ENCODE measurements at regions not wholly inside any gene's neighbourhood (a gene's known extent, or its start where the extent isn't known, plus 50 kb on each side); places are given as distances from the start of the nearest gene placed in this dataset.
A peak's percentile ranks its signal among the peaks of the same experiment; 100 is the strongest.

DNA sequence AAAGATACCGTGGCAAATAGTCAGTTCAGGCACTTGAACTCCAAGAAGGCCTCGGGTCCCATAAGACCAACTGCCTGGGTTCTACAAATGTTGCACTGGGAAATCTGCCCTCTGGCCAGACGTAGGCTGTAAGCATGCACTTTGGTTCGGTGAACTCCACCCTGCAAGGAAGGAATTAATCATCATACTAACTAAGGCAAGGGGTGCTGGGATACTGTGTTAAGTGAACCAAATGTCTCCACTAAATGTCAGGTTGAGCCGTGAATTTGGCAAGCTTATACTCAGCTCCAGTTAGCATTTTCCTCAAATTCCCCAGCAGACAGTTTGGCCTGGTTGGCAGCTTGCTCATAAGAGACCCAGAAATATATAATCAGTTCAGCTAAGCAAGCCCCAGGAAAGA lies 385.9 kb downstream of the GPATCH2 start:
- Mint-ChIP-seq H3K4me3 (no peak overlapping the region), H3K36me3 (ENCODE audit: low read depth) (no peaks in the 10 kb centered on the region), H3K27ac (no peak overlapping the region), H3K4me1 (ENCODE audit: low read depth) (no peaks in the 10 kb centered on the region), H3K9me3 (peaks cover 4% of the 10 kb centered on the region), H3K27me3 (ENCODE audit: low read depth) (no peaks in the 10 kb centered on the region)
- intact Hi-C loops (cut with micrococcal nuclease) = no loop called here
- CTCF ChIA-PET = no interaction called here
- no peak for DNase-seq

DNA sequence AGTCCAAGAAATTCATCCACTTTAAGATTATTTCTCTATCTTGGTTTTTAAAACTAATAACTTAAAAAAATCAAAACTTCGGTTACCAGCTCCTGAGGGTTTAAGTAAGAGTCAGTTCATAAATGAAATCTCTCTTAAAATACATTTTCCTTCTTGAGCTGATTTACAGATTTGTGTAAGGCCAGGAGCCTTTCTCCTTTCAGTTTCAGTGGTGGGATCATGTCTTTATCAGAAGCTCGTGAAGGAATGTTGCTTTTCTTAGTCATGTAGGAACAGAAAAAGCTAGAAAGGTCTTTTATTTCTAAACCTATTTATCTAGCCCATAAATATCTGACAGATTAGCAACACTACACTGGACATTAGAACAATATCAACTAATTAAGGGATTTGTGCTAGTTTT lies 390.2 kb downstream of the GPATCH2 start:
- intact Hi-C loops (cut with micrococcal nuclease) = no loop called here
- no peak for DNase-seq
- H3K27ac Mint-ChIP-seq = no peak overlapping the region
- CTCF ChIA-PET = no interaction called here
- no peaks in the 10 kb centered on the region for H3K36me3 Mint-ChIP-seq (ENCODE audit: low read depth)
- no peaks in the 10 kb centered on the region for H3K27me3 Mint-ChIP-seq (ENCODE audit: low read depth)
- H3K9me3 Mint-ChIP-seq = peaks cover 2% of the 10 kb centered on the region
- H3K4me3 Mint-ChIP-seq = no peak overlapping the region
- no peaks in the 10 kb centered on the region for H3K4me1 Mint-ChIP-seq (ENCODE audit: low read depth)

GRCh38 chr1:217238945-217239344 lies 391.9 kb downstream of the GPATCH2 start:
- Mint-ChIP-seq H3K27ac (no peak overlapping the region), H3K27me3 (ENCODE audit: low read depth) (no peaks in the 10 kb centered on the region), H3K4me3 (no peak overlapping the region), H3K9me3 (peaks cover under 1% of the 10 kb centered on the region), H3K4me1 (ENCODE audit: low read depth) (no peaks in the 10 kb centered on the region), H3K36me3 (ENCODE audit: low read depth) (no peaks in the 10 kb centered on the region)
- CTCF ChIA-PET = no interaction called here
- no peak for DNase-seq
- intact Hi-C loops (cut with micrococcal nuclease) = no loop called here

DNA sequence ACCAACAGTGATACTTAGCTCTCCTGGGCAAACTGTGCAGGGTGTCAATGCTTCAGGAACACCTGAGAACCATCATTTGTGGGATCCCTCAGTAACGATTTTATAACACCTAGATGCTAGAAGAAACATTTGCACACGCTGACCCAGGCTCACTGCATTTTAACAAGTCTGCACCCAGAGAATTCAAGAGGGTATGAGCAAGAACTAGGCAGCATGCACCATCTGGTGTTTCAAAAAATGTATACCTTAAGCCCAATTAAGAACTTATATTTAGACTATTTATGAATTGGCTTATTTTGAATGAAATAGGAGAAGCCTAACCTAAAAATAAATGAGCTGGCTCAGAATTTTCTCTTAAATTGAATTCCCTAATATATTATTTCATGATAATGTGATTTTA lies 400.5 kb downstream of the GPATCH2 start:
- Mint-ChIP-seq H3K9me3 (peaks cover 6% of the 10 kb centered on the region), H3K27me3 (ENCODE audit: low read depth) (no peaks in the 10 kb centered on the region), H3K27ac (no peak overlapping the region), H3K4me1 (ENCODE audit: low read depth) (no peaks in the 10 kb centered on the region), H3K4me3 (no peak overlapping the region), H3K36me3 (ENCODE audit: low read depth) (no peaks in the 10 kb centered on the region)
- intact Hi-C loops (cut with micrococcal nuclease) = no loop called here
- CTCF ChIA-PET = no interaction called here
- no peak for DNase-seq

DNA sequence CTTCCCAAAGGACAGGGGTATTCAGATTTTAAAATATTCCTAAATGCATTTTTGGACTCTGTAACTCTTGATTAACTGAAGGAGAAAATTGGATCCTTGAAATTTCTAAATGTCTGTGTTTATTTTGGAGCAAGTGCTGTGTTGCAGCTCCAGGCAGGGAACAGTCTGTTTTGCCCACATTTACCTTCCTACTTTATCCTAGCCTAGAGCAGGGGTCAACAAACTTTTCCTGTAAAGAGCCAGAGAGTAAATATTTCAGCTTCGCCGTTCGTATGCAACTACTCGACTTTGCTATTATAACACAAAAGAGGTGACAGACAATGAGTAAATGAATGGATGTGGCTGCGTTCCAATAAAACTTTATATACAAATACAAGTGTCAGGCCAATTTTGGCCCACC lies 402.2 kb downstream of the GPATCH2 start:
- intact Hi-C loops (cut with micrococcal nuclease) = no loop called here
- Mint-ChIP-seq H3K27ac (no peak overlapping the region), H3K4me3 (no peak overlapping the region), H3K4me1 (ENCODE audit: low read depth) (no peaks in the 10 kb centered on the region), H3K9me3 (peaks cover 6% of the 10 kb centered on the region), H3K36me3 (ENCODE audit: low read depth) (no peaks in the 10 kb centered on the region), H3K27me3 (ENCODE audit: low read depth) (no peaks in the 10 kb centered on the region)
- no peak for DNase-seq
- CTCF ChIA-PET = no interaction called here

DNA sequence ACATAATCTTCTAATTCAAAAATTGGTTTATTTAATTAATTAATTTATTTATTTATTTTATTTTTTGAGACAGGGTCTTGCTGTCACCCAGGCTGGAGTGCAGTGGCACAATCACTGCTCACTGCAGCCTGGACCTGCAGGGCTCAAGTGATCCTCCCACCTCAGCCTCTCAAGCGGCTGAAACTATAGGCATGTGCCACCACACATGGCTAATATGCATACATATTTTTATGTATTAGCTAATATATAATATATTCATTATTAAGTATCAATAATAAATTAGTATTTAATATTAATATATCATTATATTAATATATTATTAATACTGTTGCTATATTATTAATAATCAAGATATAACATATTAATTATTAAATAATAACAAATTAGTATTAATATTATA lies 406.7 kb downstream of the GPATCH2 start:
- Mint-ChIP-seq H3K4me1 (ENCODE audit: low read depth) (no peaks in the 10 kb centered on the region), H3K9me3 (no peaks in the 10 kb centered on the region), H3K4me3 (no peak overlapping the region), H3K36me3 (ENCODE audit: low read depth) (no peaks in the 10 kb centered on the region), H3K27ac (no peak overlapping the region), H3K27me3 (ENCODE audit: low read depth) (no peaks in the 10 kb centered on the region)
- DNase-seq = no peak
- intact Hi-C loops (cut with micrococcal nuclease) = no loop called here
- CTCF ChIA-PET = no interaction called here

DNA sequence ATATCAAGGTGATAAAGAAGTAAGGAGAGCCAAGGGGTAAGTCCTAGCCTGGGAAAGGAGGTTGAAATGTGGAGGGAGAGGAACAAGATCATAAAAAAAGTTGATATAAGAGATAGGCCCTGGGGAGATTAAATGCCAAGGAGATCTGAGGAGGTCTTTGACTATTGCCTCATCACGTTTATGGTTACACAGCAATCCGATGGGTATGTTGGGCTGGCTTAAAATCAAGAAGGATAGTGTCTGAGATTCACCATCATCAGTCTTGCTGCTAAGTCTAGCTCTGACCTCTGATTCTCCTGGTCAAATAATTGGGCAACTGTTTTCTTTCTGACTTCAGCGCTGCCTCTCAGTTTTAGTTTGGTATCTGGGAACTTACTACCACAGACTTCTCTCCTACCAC lies 416.3 kb downstream of the GPATCH2 start:
- intact Hi-C loops (cut with micrococcal nuclease) = no loop called here
- Mint-ChIP-seq H3K9me3 (peaks cover 1% of the 10 kb centered on the region), H3K36me3 (ENCODE audit: low read depth) (no peaks in the 10 kb centered on the region), H3K27me3 (ENCODE audit: low read depth) (no peaks in the 10 kb centered on the region), H3K27ac (no peak overlapping the region), H3K4me3 (no peak overlapping the region), H3K4me1 (ENCODE audit: low read depth) (no peaks in the 10 kb centered on the region)
- no peak for DNase-seq
- CTCF ChIA-PET = no interaction called here

DNA sequence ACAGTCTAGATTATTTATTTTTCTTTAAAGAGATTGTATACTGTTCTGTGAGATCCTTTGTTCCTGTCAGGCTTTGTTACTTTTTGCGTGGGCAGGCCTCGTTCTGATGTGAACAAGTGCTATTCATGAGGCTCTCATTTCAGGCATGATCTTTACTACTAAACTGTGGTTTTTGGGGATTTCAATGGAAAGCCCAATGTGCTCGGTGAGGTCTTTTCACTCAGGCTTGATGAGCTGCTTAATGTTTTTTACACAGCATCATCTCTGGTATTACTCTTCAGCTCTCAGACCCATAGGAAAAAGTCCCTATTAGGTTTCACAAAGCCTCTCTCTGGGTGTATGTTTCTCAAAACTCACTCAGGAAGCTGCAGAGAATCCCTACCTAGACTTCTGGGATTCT lies 419.4 kb downstream of the GPATCH2 start:
- no peak overlapping the region for H3K27ac Mint-ChIP-seq
- H3K36me3 Mint-ChIP-seq (ENCODE audit: low read depth) = no peaks in the 10 kb centered on the region
- intact Hi-C loops (cut with micrococcal nuclease) = no loop called here
- H3K9me3 Mint-ChIP-seq = peaks cover 6% of the 10 kb centered on the region
- no peak for DNase-seq
- H3K4me3 Mint-ChIP-seq = no peak overlapping the region
- no peaks in the 10 kb centered on the region for H3K27me3 Mint-ChIP-seq (ENCODE audit: low read depth)
- H3K4me1 Mint-ChIP-seq (ENCODE audit: low read depth) = no peaks in the 10 kb centered on the region
- CTCF ChIA-PET = no interaction called here

- DNase-seq = no peak
- H3K4me3 Mint-ChIP-seq = no peak overlapping the region
- H3K36me3 Mint-ChIP-seq (ENCODE audit: low read depth) = no peaks in the 10 kb centered on the region
- CTCF ChIA-PET = no interaction called here
- intact Hi-C loops (cut with micrococcal nuclease) = no loop called here
- no peak overlapping the region for H3K27ac Mint-ChIP-seq
- no peaks in the 10 kb centered on the region for H3K4me1 Mint-ChIP-seq (ENCODE audit: low read depth)
- no peaks in the 10 kb centered on the region for H3K27me3 Mint-ChIP-seq (ENCODE audit: low read depth)
- H3K9me3 Mint-ChIP-seq = peaks cover 11% of the 10 kb centered on the region
These were observed 425.3 kb downstream of the GPATCH2 start for GRCh38 chr1:217205578-217205977.

DNA sequence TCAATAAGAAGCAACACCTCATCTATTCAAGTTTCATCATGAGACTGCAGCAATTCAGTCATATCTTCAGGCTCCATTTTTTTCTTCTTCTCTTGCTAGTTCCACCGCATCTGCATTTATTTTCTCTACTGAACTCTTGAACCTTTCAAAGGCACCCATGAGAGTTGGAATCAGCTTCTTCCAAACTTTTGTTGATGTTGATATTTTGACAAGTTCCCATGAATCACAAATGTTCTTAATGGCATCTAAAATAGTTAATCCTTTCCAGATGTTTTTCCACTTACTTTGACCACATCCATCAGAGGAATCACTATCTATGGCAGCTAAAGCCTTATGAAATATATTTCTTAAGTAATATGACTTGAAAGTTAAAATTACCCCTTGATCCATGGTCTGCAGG lies 434.3 kb downstream of the GPATCH2 start:
- no peaks in the 10 kb centered on the region for H3K27me3 Mint-ChIP-seq (ENCODE audit: low read depth)
- peaks cover 5% of the 10 kb centered on the region for H3K9me3 Mint-ChIP-seq
- peak overlapping the region; percentile 21 for H3K27ac Mint-ChIP-seq
- intact Hi-C loops (cut with micrococcal nuclease) = no loop called here
- no peak for DNase-seq
- no peaks in the 10 kb centered on the region for H3K4me1 Mint-ChIP-seq (ENCODE audit: low read depth)
- no peaks in the 10 kb centered on the region for H3K36me3 Mint-ChIP-seq (ENCODE audit: low read depth)
- CTCF ChIA-PET = no interaction called here
- no peak overlapping the region for H3K4me3 Mint-ChIP-seq

DNA sequence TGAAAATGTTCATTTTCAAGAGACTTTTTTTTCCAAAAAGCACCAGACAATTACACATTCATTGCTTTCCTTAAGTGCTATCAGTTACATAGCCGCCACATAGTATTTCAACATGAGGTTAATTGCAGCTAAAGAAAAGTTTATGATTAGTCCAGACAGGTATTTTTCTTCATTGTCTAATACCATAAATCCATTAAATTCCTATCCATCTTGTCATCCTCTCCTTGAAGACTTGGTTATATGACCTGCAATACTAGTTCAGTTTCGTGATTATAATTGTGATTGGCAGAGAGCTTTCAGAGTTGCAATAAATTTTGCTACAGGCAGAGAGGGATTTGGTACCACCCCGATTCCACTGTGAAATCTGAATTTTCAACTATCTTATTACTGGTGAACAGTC lies 437.7 kb downstream of the GPATCH2 start:
- no peaks in the 10 kb centered on the region for H3K36me3 Mint-ChIP-seq (ENCODE audit: low read depth)
- no peaks in the 10 kb centered on the region for H3K27me3 Mint-ChIP-seq (ENCODE audit: low read depth)
- peaks cover 10% of the 10 kb centered on the region for H3K9me3 Mint-ChIP-seq
- H3K4me1 Mint-ChIP-seq (ENCODE audit: low read depth) = no peaks in the 10 kb centered on the region
- intact Hi-C loops (cut with micrococcal nuclease) = no loop called here
- H3K27ac Mint-ChIP-seq = no peak overlapping the region
- DNase-seq = no peak
- H3K4me3 Mint-ChIP-seq = no peak overlapping the region
- CTCF ChIA-PET = no interaction called here

- H3K9me3 Mint-ChIP-seq = peaks cover 15% of the 10 kb centered on the region
- CTCF ChIA-PET = no interaction called here
- DNase-seq = no peak
- no peak overlapping the region for H3K27ac Mint-ChIP-seq
- H3K27me3 Mint-ChIP-seq (ENCODE audit: low read depth) = no peaks in the 10 kb centered on the region
- no peak overlapping the region for H3K4me3 Mint-ChIP-seq
- intact Hi-C loops (cut with micrococcal nuclease) = no loop called here
- no peaks in the 10 kb centered on the region for H3K4me1 Mint-ChIP-seq (ENCODE audit: low read depth)
- H3K36me3 Mint-ChIP-seq (ENCODE audit: low read depth) = no peaks in the 10 kb centered on the region
These were observed 439.4 kb downstream of the GPATCH2 start for GRCh38 chr1:217191441-217191840.

- peaks cover 15% of the 10 kb centered on the region for H3K9me3 Mint-ChIP-seq
- CTCF ChIA-PET = no interaction called here
- H3K27me3 Mint-ChIP-seq (ENCODE audit: low read depth) = no peaks in the 10 kb centered on the region
- DNase-seq = no peak
- H3K4me1 Mint-ChIP-seq (ENCODE audit: low read depth) = no peaks in the 10 kb centered on the region
- H3K4me3 Mint-ChIP-seq = no peak overlapping the region
- intact Hi-C loops (cut with micrococcal nuclease) = no loop called here
- no peaks in the 10 kb centered on the region for H3K36me3 Mint-ChIP-seq (ENCODE audit: low read depth)
- no peak overlapping the region for H3K27ac Mint-ChIP-seq
These were observed 440.5 kb downstream of the GPATCH2 start for GRCh38 chr1:217190359-217190758.

- Mint-ChIP-seq H3K4me1 (ENCODE audit: low read depth) (no peaks in the 10 kb centered on the region), H3K36me3 (ENCODE audit: low read depth) (no peaks in the 10 kb centered on the region), H3K4me3 (no peak overlapping the region), H3K9me3 (peaks cover 15% of the 10 kb centered on the region), H3K27ac (no peak overlapping the region), H3K27me3 (ENCODE audit: low read depth) (no peaks in the 10 kb centered on the region)
- CTCF ChIA-PET = no interaction called here
- intact Hi-C loops (cut with micrococcal nuclease) = no loop called here
- no peak for DNase-seq
These were observed 441.5 kb downstream of the GPATCH2 start for GRCh38 chr1:217189362-217189761.
